GM21723 (cell line): ENCODE measurements at regions not wholly inside any gene's neighbourhood (a gene's known extent, or its start where the extent isn't known, plus 50 kb on each side); places are given as distances from the start of the nearest gene placed in this dataset.

ENCODE experiments used
- ATAC-seq: cut with Tn5 transposase; IDR thresholded peaks from one replicate; pipeline ENCODE4 v1.9.1; 2021; ENCODE audit warnings: mild to moderate bottlenecking, moderate library complexity; ENCODE audit not compliant: unreplicated experiment

- ATAC-seq = no peak
Observed at GRCh38 chr7:15867441-15867840, 181.0 kb upstream of the MEOX2 start.

DNA sequence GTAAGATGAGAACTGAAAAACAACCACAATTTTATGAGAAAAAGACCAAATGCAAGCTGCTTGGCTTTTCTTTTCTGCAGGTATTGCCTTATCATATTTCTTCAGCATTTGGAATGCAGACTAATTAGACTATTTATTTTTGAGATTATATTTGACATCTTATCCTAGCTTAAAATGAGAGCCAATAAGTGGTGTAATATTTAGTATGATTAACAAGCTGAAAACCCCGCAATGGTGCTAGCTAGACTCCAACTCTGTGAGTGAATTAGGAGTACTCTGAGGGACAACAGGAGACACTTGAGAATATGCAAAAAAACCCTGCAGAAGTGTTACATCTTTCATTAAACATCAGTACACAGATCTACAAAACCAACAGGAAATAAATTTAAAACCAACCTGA, 180.3 kb upstream of the MEOX2 start:
- no peak for ATAC-seq

- ATAC-seq = no peak
Observed at GRCh38 chr7:15864626-15864991, 178.1 kb upstream of the MEOX2 start.

GRCh38 chr7:15863951-15864625, 177.6 kb upstream of the MEOX2 start:
- no peak for ATAC-seq

- ATAC-seq = no peak
Observed at GRCh38 chr7:15862781-15863165, 176.3 kb upstream of the MEOX2 start.

DNA sequence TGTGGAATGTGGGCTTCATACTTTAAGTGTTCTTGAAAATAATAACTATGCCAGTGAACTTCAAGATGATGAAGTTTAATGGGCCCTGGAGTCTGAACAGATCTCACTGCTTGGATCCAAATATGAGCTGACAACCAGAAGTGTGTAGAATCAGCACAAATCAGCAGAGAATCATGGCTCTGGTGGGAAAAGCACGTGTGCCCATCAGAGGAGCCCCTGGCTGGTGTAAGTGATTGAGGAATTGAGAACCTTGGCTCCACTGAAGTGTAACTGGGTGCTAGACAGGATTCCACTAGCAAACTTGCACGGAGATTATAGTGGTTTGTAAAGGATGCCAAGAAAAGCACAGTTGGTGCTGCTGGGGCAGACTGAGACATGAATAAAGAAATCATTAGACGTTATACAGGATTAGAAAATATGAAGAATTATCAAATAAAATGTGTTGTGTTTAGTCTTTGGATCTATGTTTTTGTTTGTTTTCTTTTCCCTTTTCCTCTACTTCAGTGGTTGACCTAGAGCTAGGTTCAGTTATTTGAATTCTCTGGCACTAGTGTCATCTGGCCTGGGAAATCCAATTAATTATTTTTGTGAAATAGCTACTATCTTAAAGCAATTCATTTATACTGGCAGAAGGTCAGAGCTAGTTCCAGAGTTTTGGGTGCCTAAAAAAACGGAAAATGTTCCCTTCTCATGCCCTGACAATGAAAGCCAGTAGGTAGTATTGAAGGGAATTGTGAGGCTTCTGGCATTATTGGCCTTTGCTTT, 175.7 kb upstream of the MEOX2 start:
- no peak for ATAC-seq

GRCh38 chr7:15860264-15860949, 173.9 kb upstream of the MEOX2 start:
- ATAC-seq = no peak

GRCh38 chr7:15857026-15857425, 170.5 kb upstream of the MEOX2 start:
- no peak for ATAC-seq

DNA sequence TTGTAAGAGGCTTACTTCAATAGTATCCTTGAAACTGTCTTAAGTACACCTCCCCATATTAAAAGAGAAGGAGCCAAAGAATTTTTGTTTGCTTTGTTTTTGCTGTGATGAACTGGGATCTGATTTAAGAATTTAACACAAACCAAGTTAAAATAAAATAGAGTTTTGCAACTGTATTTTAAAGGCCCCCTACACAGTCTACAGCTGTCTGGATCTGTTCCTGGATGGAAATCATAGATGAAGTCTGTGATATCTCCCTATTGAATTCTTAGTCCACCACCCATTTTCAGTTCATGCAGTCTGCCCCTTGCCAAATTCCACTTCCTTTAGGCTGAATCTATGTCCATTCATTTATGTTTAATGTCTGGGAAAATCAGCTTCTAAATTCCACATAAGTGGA, 169.8 kb upstream of the MEOX2 start:
- no peak for ATAC-seq

DNA sequence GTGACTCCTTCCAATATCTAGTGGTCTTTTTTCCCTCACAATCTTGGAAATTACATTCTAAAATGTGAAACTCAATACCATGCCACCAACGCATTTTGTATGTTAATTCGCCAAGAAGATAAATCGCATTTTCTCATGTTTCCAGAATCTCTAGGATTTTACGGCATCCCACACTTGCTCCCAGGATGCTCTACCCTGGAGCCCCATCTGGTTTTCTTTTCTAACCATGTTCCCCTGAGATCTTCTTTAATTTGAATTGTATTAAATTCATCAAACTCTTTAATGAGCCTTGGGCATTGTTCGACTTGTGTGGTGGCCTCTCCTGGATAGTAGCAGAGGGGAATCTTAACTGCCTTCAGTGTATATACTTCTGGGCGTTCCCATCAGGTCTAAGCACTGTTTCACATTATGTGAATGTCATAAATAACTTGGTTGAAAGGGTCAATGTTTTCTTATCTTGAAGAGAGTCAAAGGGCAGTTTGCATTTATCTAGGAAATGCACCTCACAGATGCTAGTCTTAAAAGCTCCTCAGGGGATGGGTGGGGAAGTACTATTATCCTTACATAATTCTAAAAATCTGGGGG, 169.1 kb upstream of the MEOX2 start:
- ATAC-seq = no peak

DNA sequence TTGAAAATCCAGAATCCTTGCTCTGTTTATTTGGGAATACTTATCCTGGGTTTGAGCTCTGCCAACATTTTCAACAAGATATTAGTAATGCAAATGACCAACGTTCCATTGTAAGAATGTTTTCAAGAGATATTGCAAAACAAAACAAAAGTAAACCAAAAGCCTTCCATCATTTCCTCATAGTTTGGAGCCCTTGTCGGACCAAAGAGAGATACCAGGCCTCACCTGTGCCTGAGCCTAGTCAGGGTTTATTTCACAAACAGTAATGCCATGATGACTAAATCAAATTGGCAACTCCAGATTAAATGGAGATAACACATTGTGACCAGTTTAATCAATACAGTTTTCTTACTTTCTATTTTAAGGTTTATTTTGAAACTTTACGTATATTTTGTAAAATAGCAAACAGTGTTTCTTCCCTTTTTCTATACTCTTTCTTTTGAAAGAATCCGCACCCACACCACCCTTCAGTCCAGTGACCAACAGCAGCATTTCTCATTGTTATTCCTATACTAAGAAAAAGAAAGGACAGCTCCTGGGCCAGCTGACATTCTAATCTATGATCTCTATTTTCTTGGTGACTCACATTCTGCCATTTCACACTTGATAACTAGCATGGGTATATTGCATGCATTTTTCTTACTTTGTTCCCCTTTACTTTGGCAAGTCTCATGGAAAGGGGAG, 168.5 kb upstream of the MEOX2 start:
- no peak for ATAC-seq

- no peak for ATAC-seq
Observed at GRCh38 chr7:15853832-15854470, 167.5 kb upstream of the MEOX2 start.

- no peak for ATAC-seq
Observed at GRCh38 chr7:15851201-15851600, 164.7 kb upstream of the MEOX2 start.

GRCh38 chr7:15848901-15849300, 162.4 kb upstream of the MEOX2 start:
- no peak for ATAC-seq

DNA sequence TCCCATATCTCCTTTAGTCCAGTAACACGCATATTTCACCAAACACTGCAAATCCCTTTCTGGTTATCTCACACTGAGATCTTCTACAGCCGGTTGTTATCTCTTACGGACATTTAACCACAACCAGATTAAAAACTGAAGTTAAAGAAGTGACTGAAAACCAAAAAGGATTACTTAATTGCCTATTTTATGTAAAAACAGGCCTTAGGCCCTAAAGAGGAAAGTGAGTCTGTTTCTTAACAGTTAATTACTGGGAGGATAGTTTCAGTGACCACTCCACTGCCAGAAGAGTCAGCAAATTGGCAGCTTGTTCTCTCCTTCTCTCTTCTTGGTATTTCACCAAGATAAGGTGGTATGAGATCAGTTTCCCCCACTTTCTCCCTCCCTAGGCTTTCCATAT, 161.9 kb upstream of the MEOX2 start:
- no peak for ATAC-seq

DNA sequence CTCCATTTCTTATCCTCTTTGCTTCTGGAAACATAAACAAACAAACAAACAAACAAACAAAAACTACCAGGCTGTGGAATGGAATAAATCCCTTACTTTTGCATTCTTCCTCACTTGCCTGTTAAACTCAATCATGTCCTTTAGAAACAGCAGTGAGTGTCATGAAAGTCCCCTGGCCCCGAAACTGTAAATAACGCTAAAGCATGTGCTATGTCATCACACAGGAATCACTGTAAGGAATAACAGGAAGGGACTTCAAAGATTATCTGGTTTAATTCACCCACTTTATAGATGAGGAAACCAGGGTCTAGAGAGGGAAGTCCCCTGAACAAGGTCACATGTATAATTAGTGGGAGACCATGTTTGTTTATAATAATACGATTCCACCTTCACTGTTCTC, 159.4 kb upstream of the MEOX2 start:
- no peak for ATAC-seq

DNA sequence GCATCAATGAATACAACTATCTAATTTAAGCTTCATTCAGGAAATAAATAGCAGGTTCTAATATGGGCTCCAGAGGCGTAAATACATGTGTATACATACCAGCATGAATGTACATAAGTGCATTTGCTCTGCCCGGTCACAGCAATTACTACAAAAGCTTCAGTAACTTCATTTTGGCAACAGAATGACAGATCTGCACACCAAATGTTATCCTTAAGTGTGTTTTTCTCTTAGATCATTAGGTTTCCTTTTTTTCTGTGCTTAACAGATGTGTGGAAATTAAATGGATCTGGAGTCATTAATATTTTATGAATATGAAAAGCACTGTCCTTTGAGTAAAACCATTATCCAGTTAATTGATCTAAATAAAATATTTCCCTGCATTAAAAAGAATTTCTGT, 159.0 kb upstream of the MEOX2 start:
- no peak for ATAC-seq

DNA sequence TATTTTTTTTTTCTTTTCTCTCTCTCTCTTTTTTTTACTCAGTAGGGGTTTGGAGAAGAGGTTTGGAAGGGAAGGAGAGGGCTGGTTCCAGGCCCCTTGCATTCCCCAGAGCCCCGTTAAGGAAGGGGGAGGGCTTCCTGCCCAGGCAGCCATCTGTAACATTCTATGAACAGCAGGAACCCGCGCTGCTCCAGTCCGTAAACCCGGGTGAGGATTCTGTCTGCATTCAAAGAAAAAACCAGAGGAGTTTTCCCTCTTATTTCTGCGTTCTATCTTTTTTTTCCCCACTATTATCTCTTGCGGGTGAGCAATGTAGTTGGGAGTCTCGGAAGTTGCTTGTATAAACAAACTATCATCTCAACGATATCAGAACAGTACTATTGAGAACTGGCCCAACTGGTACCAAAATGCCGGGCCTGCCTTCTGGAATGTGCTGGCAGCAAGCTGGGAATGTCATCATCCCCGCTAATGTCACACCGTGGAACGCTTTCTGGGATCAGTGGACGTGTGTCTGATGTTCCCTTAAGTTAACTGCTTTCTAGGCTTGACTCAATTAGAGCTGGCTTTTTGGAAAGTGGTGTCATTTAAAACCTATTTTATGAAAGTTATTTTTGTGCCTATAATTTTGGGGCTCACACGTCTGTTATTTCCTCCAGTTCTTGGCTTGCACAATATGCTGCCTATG, 153.1 kb upstream of the MEOX2 start:
- no peak for ATAC-seq

- ATAC-seq = no peak
Observed at GRCh38 chr7:15838265-15838664, 151.8 kb upstream of the MEOX2 start.

- ATAC-seq = no peak
Observed at GRCh38 chr7:15837306-15837950, 150.9 kb upstream of the MEOX2 start.
